GM18873 (cell line): ENCODE measurements at regions not wholly inside any gene's neighbourhood (a gene's known extent, or its start where the extent isn't known, plus 50 kb on each side); places are given as distances from the start of the nearest gene placed in this dataset.
"Not testable (repeated sequence)": the region's sequence is repeated elsewhere in the genome, so short reads cannot be mapped to it uniquely, and the experiment has no call there.

Experiments used
- ATAC-seq: cut with Tn5 transposase; IDR thresholded peaks from one replicate; pipeline ENCODE4 v1.9.1; 2021; ENCODE audit warnings: mild to moderate bottlenecking, moderate library complexity, moderate number of reproducible peaks; ENCODE audit not compliant: unreplicated experiment, low FRiP score

- no peak for ATAC-seq
These were observed 138.4 kb upstream of the PLD5 start for GRCh38 chr1:242662886-242663285.

- not testable (repeated sequence) for ATAC-seq
These were observed 129.3 kb upstream of the PLD5 start for GRCh38 chr1:242653772-242654171.

- ATAC-seq: no peak
These were observed 127.3 kb upstream of the PLD5 start for GRCh38 chr1:242651817-242652216.

GRCh38 chr1:242641461-242641860 is 117.0 kb upstream of the PLD5 start:
- no peak for ATAC-seq

GRCh38 chr1:242639104-242639503 is 114.6 kb upstream of the PLD5 start:
- ATAC-seq: no peak

- ATAC-seq: no peak
These were observed 110.2 kb upstream of the PLD5 start for GRCh38 chr1:242634732-242635131.

GRCh38 chr1:242629396-242629795 is 104.9 kb upstream of the PLD5 start:
- ATAC-seq: no peak

GRCh38 chr1:242623756-242624155 is 99.3 kb upstream of the PLD5 start:
- ATAC-seq: no peak

GRCh38 chr1:242623119-242623518 is 98.6 kb upstream of the PLD5 start:
- no peak for ATAC-seq

GRCh38 chr1:242613266-242613815 is 88.8 kb upstream of the PLD5 start:
- no peak for ATAC-seq

- no peak for ATAC-seq
These were observed 85.7 kb upstream of the PLD5 start for GRCh38 chr1:242610209-242610608.

- ATAC-seq: no peak
These were observed 81.0 kb upstream of the PLD5 start for GRCh38 chr1:242605521-242605920.

GRCh38 chr1:242602001-242602400 is 77.5 kb upstream of the PLD5 start:
- no peak for ATAC-seq

- not testable (repeated sequence) for ATAC-seq
These were observed 69.3 kb upstream of the PLD5 start for GRCh38 chr1:242593756-242594155.

GRCh38 chr1:242586360-242586680 is 61.8 kb upstream of the PLD5 start:
- ATAC-seq: no peak

GRCh38 chr1:242585616-242586359 is 61.3 kb upstream of the PLD5 start:
- ATAC-seq: no peak

- ATAC-seq: no peak
These were observed 58.2 kb upstream of the PLD5 start for GRCh38 chr1:242582669-242583068.

- no peak for ATAC-seq
These were observed 55.2 kb upstream of the PLD5 start for GRCh38 chr1:242579528-242580235.
